PC-9 (cell line): ENCODE measurements at regions not wholly inside any gene's neighbourhood (a gene's known extent, or its start where the extent isn't known, plus 50 kb on each side); places are given as distances from the start of the nearest gene placed in this dataset.

ENCODE experiments used
- BruUV-seq: library from RNA; stranded (reverse); fragments of 400-500 nt; replicated peaks from 2 replicates; lab custom pipeline; 2021; lab: Mats Ljungman, UMichigan
- CTCF ChIA-PET: fragments of 300-600 bp; sonication (Branson Sonifier 250); formaldehyde crosslinking; loops from one replicate; lab custom pipeline; 2022; ENCODE audit warnings: antibody characterized with exemption; lab: Charles Lee
- POLR2A ChIA-PET: fragments of 300-600 bp; sonication (Branson Sonifier 250); formaldehyde crosslinking; loops from one replicate; lab custom pipeline; 2022; ENCODE audit warnings: antibody characterized with exemption; ENCODE audit not compliant: unreplicated experiment; lab: Charles Lee
- DNase-seq, 2 experiments: peaks; one replicate each; pipeline versions ENCODE4 v3.0.0 to v3.0.0-alpha.2; 2015 to 2022; ENCODE audit warnings: mixed read lengths in 1 of 2
- H2AFZ ChIP-seq: fragments of 200-600 bp; sonication (generic); 2 replicates; pipeline ENCODE4 v1.8.1; 2017; ENCODE audit warnings: antibody characterized with exemption
- H3F3A ChIP-seq: fragments of 200-600 bp; sonication (generic); 2 replicates; pipeline ENCODE4 v1.8.1; 2017; ENCODE audit warnings: antibody characterized with exemption, mild to moderate bottlenecking, low read depth; ENCODE audit not compliant: insufficient read depth
- H3K27ac ChIP-seq: fragments of 200-600 bp; sonication (generic); 2 replicates; pipeline ENCODE4 v1.6.1; 2016; ENCODE audit warnings: mixed run types
- H3K27me3 ChIP-seq: fragments of 200-600 bp; sonication (generic); 2 replicates; pipeline ENCODE4 v1.6.1; 2016; ENCODE audit warnings: low read depth, mixed run types; ENCODE audit not compliant: insufficient read depth
- H3K36me3 ChIP-seq: fragments of 200-600 bp; sonication (generic); 2 replicates; pipeline ENCODE4 v1.6.1; 2016; ENCODE audit warnings: low read depth, mixed run types
- H3K4me1 ChIP-seq: fragments of 200-600 bp; sonication (generic); replicated peaks from 2 replicates; pipeline ENCODE4 v1.6.1; 2016; ENCODE audit warnings: mixed run types; ENCODE audit not compliant: insufficient read depth
- H3K4me2 ChIP-seq: fragments of 200-600 bp; sonication (generic); 2 replicates; pipeline ENCODE4 v1.6.1; 2017; ENCODE audit warnings: mixed run types
- H3K4me3 ChIP-seq: fragments of 200-600 bp; sonication (generic); 2 replicates; pipeline ENCODE4 v1.6.1; 2016; ENCODE audit warnings: mixed run types
- H3K79me2 ChIP-seq: fragments of 200-600 bp; sonication (generic); 2 replicates; pipeline ENCODE4 v1.6.1; 2017; ENCODE audit warnings: low read depth, mixed run types
- H3K9me2 ChIP-seq: fragments of 200-600 bp; sonication (generic); 2 replicates; pipeline ENCODE4 v1.8.1; 2017; ENCODE audit warnings: mild to moderate bottlenecking; ENCODE audit not compliant: insufficient read depth
- H3K9me3 ChIP-seq: fragments of 200-600 bp; sonication (generic); 2 replicates; pipeline ENCODE4 v1.8.1; 2016; ENCODE audit warnings: low read depth; ENCODE audit not compliant: insufficient read depth
- H4K20me1 ChIP-seq: fragments of 200-600 bp; sonication (generic); 2 replicates; pipeline ENCODE4 v1.8.1; 2017; ENCODE audit not compliant: insufficient read depth
- CTCF ChIP-seq: fragments of 200-600 bp; sonication (generic); conservative IDR thresholded peaks from 2 replicates; pipeline ENCODE4 v1.6.1; 2017; ENCODE audit warnings: mixed run types, antibody characterized with exemption, mild to moderate bottlenecking, moderate library complexity
- EZH2 ChIP-seq: fragments of 200-600 bp; sonication (generic); IDR thresholded peaks from 2 replicates; pipeline ENCODE4 v1.8.0; 2017; ENCODE audit warnings: antibody characterized with exemption, low read depth
- intact Hi-C: fragments of 100-400 bp; cut with micrococcal nuclease; formaldehyde crosslinking; loops from one replicate; pipeline ENCODE4 v1.10.0; 2022; ENCODE audit not compliant: unreplicated experiment

GRCh38 chr7:68267486-68267885, 1270.9 kb downstream of the TYW1 start:
- intact Hi-C loops = no loop called here
- Histone ChIP-seq H3K36me3 (no peaks in the 10 kb centered on the region), H3K9me3 (peaks cover 8% of the 10 kb centered on the region), H4K20me1 (no peaks in the 10 kb centered on the region), H3K27ac (no peak overlapping the region), H3K4me1 (no peaks in the 10 kb centered on the region), H3F3A (no peaks in the 10 kb centered on the region), H3K4me2 (no peak overlapping the region), H3K4me3 (no peak overlapping the region), H3K9me2 (no peaks in the 10 kb centered on the region), H3K27me3 (no peaks in the 10 kb centered on the region), H2AFZ (no peak overlapping the region), H3K79me2 (no peaks in the 10 kb centered on the region)
- DNase-seq = no peak
- no peak for TF ChIP-seq CTCF
- POLR2A ChIA-PET = no interaction called here
- CTCF ChIA-PET = no interaction called here
- no TSS peak for BruUV-seq

GRCh38 chr7:68269405-68269804, 1272.8 kb downstream of the TYW1 start:
- intact Hi-C loops = no loop called here
- ChIA-PET CTCF (no interaction called here), POLR2A (no interaction called here)
- H3K9me2 ChIP-seq = no peaks in the 10 kb centered on the region
- peaks cover 8% of the 10 kb centered on the region for H3K9me3 ChIP-seq
- H3K4me2 ChIP-seq = no peak overlapping the region
- H2AFZ ChIP-seq = no peak overlapping the region
- TF ChIP-seq CTCF (no peak), EZH2 (no peak)
- H3K79me2 ChIP-seq = no peaks in the 10 kb centered on the region
- DNase-seq = peak in 1 of 2 experiments; percentile 61
- H3K27me3 ChIP-seq = no peaks in the 10 kb centered on the region
- no peak overlapping the region for H3K27ac ChIP-seq
- H3K4me3 ChIP-seq = no peak overlapping the region
- no peaks in the 10 kb centered on the region for H4K20me1 ChIP-seq
- H3K36me3 ChIP-seq = no peaks in the 10 kb centered on the region
- no peaks in the 10 kb centered on the region for H3K4me1 ChIP-seq
- no TSS peak for BruUV-seq
- H3F3A ChIP-seq = no peaks in the 10 kb centered on the region

GRCh38 chr7:68272507-68272906, 1275.9 kb downstream of the TYW1 start:
- intact Hi-C loops = no loop called here
- Histone ChIP-seq H3F3A (no peaks in the 10 kb centered on the region), H3K9me3 (no peaks in the 10 kb centered on the region), H2AFZ (no peak overlapping the region), H3K4me2 (no peak overlapping the region), H3K36me3 (no peaks in the 10 kb centered on the region), H3K9me2 (no peaks in the 10 kb centered on the region), H3K4me3 (no peak overlapping the region), H3K79me2 (no peaks in the 10 kb centered on the region), H3K27me3 (no peaks in the 10 kb centered on the region), H4K20me1 (no peaks in the 10 kb centered on the region), H3K27ac (no peak overlapping the region), H3K4me1 (no peaks in the 10 kb centered on the region)
- ChIA-PET POLR2A (no interaction called here), CTCF (no interaction called here)
- no peak for DNase-seq
- TF ChIP-seq CTCF = no peak
- no TSS peak for BruUV-seq
